ENCODE measurements at regions not wholly inside any gene's neighbourhood (a gene's known extent, or its start where the extent isn't known, plus 50 kb on each side); places are given as distances from the start of the nearest gene placed in this dataset.
"Not testable (repeated sequence)": the region's sequence is repeated elsewhere in the genome, so short reads cannot be mapped to it uniquely, and the experiment has no call there.

DNA sequence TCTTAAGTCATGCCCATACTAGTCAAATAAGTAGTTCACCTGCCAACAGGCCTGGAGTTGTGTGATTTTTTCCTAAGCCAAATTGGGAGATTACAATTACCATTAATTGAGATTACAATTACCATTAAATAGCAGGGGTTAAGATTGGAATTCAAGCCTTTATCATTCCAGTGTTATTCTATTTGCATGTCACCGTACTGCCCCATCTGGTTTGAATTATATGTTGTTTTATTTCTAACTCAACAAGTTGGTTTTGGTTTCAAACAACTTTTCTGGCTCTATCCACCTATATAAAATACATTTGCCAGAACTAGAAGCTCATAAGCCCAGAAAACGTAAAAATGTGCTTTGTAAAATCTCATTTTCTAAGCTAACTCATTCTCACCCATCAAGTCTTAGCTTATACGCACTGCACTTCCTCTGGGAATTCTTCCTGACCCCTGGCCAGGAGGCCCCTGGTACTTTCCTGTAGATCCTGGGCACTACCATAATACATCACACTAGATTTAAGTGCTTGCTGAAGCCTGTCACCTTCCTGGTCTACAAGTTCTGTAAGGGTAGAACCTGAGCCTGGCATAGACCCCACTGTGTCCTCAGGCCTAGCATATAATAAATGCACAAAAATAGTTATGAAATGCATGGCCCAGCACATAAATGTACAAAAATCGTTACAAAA, 242.0 kb upstream of the TRPM3 start:
- no peak for DNase-seq

- DNase-seq = no peak
These were observed 239.9 kb upstream of the TRPM3 start for GRCh38 chr9:71361357-71361756.

DNA sequence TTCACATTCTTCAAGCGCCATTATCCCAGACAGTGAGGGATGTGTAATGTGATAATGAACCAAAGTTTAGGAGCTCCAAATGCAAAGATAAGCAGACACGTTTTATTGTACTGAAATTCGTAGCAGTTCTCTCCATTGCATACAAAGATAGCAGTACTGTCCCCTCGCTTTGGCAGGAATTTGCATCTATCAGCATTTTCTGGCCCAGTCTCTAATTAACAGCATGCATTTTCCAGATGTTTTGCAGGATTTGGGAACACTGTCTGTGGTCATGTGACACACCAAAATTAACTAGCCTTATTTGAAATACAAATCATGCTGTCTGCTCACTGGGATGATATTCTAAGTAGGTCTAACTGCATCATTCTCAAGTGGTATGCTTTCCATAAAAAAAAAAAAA, 235.9 kb upstream of the TRPM3 start:
- peak; percentile 75 for DNase-seq

DNA sequence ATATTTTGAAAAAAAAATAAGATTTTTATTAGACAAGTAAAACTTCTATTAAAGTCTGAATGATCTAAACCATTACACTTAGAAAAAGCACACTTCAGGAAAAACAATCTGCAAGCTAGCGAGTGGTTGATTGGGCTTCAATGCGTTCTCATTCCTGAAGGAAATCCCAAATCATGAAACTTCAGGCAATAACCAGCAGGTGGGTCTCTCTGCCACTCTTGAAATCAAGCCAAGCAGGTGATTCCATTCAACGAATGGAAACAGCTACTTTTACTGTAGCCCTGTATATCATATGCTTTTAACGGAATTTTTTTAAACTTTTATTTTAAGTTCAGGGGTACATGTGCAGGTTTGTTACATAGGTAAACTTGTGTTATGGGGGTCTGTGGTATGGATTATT, 234.5 kb upstream of the TRPM3 start:
- DNase-seq = no peak

DNA sequence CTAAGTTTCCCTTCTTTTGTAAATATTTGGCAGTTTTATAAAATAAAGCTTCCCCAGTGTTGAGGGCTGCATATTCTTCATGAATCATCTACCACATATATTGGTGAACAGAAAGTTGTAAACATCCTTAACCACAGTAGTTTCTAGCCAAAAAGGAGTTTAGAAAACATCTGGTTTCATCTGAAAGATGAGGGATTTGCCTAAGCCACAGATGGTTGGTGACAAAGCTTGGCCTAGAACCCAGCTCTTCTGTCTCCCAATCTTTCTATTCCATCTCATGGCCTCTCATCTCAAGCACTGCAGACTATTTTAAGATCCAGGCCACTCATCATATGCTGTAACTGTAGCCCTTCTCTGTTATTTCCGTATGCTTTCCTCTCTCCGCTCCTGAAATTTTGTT, 232.3 kb upstream of the TRPM3 start:
- no peak for DNase-seq

- DNase-seq = no peak
These were observed 231.4 kb upstream of the TRPM3 start for GRCh38 chr9:71352837-71353236.

DNA sequence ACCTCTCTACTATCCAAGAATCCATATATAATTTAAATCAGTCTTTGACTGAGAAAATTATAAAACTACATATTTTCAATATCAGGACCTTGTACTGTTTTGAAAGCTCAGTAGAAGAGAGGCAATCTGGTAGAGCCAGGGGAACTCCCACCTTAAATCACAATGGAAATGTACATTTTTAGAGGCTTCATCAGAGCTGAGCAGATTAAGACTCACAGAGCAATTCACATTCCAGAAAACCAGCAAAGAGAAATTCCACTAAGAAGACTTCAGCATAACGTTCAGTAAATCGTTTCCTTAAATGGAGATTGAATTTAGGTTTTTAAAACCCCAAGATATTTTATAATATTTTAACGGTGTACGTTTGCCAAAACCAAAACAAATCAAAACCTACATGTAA, 227.8 kb upstream of the TRPM3 start:
- no peak for DNase-seq

- DNase-seq = no peak
These were observed 211.9 kb upstream of the TRPM3 start for GRCh38 chr9:71333321-71333720.

DNA sequence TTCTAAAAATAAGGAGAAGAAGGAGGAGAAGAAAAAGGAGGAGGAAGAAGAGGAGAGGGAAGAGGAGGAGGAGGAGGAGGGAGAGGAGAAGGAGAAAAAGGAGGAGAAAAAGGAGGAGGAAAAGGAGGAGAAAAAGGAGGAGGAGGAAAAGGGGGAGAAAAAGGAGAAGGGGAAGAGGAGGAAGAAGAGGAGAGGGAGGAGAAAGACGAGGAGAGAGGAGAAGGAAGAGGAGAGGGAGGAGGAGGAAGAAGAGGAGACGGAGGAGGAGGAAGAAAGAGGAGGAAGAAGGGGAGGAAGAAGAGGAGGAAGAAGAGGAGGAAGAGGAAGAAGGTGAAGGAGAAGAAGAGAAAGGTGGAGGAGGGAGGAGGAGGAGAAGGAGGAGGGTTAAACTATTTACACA, 210.2 kb upstream of the TRPM3 start:
- DNase-seq = no peak

- no peak for DNase-seq
These were observed 208.5 kb upstream of the TRPM3 start for GRCh38 chr9:71329873-71330272.

- no peak for DNase-seq
These were observed 204.9 kb upstream of the TRPM3 start for GRCh38 chr9:71326360-71326759.

DNA sequence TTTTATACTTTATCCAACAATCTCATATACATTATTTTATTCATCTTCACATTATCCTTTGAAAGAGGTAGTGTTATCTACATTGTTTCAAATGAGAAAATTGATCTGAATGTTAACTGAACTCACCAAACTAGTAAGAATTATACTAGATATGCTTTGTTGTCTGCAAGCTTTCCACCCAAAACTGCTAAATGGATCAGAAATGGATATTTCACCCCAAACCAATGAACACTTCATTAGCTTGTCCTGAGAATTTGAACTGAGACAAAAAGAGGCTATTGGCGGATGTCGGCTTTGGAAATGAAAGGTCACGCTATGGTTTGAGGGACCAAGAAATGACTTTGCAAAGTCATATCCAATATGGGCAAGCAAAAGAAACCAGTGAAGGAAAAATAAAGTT, 201.9 kb upstream of the TRPM3 start:
- DNase-seq = no peak

- no peak for DNase-seq
These were observed 200.9 kb upstream of the TRPM3 start for GRCh38 chr9:71322311-71322710.

GRCh38 chr9:71308454-71308853, 187.0 kb upstream of the TRPM3 start:
- no peak for DNase-seq

- no peak for DNase-seq
These were observed 184.7 kb upstream of the TRPM3 start for GRCh38 chr9:71306134-71306533.

GRCh38 chr9:71303351-71303750, 181.9 kb upstream of the TRPM3 start:
- DNase-seq = no peak

DNA sequence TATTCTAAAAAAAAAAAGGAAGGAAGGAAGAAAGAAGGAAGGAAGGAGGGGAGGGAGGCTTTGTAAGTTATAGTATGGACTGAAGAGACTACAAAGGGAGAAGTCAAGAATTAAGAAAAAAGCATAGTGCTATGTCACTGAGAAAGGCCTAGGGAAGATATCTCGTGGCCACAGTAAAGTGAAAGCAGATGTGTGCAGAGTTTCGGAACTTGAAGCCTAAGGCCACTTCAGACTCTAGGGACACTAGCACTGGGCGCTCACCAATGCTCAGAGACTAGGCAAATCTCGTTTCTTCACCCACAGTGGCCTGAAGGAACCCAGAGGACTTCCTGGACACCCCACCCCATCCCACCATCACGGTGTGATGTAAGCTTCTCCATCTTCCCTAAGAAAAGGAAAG, 181.4 kb upstream of the TRPM3 start:
- DNase-seq = no peak

DNA sequence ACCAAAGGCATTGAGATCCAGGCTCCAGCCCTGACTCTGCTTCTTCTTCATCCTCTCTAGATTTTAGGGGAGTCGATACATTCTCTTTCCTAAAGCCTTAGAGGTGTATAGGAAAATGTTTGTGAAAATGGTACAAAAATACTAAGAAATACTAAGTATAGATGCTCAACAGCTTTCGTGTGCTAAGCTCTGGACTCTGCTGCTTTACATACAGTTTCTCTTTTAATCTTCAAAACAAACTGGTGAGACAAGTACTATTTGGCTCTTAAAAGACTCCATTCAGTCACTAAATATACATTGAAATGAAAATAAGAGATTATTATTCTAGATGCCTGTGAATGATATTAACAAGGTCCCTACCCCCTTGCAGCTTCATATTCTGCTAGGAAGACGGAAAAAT, 174.5 kb upstream of the TRPM3 start:
- no peak for DNase-seq

GRCh38 chr9:71286146-71286545, 164.7 kb upstream of the TRPM3 start:
- DNase-seq = no peak

- DNase-seq = peak; percentile 31
These were observed 163.8 kb upstream of the TRPM3 start for GRCh38 chr9:71285191-71285656.

GRCh38 chr9:71282116-71282515, 160.7 kb upstream of the TRPM3 start:
- DNase-seq = not testable (repeated sequence)

DNA sequence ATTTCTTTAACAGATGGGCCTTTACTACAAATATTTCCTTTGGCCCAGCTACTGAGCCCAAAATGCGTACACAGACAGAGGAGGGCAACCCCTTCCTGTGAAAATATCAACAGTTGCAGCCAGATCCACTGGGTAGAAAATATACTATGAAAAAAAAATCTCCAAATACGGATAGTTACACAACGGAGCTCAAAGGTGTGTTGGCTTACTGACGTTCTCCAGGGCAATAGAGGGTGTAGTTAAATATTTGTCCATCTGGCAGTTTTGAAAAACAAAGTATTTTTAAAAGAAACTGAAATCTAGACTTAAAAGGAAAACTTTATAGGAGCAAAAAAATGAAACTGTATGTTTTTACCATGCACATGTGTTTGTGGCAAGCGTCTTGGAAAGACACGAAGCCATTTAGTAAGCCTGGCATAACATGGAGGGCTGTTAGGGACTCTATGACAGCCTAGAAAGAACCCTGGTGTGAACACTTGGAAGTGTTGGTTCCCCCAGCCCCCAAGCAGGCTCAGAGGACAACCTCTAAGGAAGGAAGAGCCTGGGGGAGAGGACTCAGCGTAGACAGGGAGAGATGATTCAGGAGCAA, 157.8 kb upstream of the TRPM3 start:
- no peak for DNase-seq

GRCh38 chr9:71273613-71274012, 152.2 kb upstream of the TRPM3 start:
- no peak for DNase-seq

DNA sequence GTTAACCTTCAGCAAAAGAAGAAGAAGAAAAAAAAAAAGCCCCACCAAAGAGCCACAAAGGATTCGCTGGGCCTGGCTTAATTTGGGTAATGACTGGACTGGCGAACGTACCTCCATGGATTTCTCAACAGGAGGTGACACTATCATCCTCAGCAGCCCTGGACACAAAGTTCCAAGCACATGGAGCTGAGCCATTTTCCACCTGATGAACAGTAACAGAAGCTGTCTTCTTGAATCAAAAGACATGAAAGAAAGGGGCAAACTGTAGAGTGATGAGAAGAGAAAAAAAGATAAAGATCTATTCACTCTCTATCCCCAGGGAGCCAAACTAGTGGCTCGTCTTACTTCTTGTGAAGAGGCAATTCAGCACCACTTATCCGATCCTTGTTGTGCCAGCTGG, 150.2 kb upstream of the TRPM3 start:
- no peak for DNase-seq

DNA sequence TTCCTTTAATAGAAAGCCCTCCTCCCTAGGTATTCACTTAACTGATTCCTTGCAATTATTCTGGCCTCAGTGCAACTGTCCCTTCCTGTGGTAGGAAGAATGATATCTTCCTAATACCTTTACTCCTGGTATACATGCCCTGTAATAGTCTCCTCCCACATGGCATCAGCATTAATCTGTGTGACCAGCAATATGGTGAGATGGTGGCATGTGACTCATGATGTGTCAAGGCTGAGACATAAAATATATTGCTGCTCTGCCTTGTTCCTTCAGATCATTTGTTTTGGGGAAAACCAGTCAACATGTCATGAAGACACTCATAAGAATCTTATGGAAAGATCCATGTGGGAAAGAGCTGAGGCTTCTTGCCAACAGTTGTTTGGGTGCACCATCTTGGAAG, 149.1 kb upstream of the TRPM3 start:
- DNase-seq = no peak

All from skin of body (tissue), 1 donor.